GM21825 (cell line): ENCODE measurements at regions not wholly inside any gene's neighbourhood (a gene's known extent, or its start where the extent isn't known, plus 50 kb on each side); places are given as distances from the start of the nearest gene placed in this dataset.
"Not testable (repeated sequence)": the region's sequence is repeated elsewhere in the genome, so short reads cannot be mapped to it uniquely, and the experiment has no call there.

Experiments
- ATAC-seq: cut with Tn5 transposase; IDR thresholded peaks from one replicate; pipeline ENCODE4 v1.9.1; 2021; ENCODE audit warnings: mild to moderate bottlenecking, moderate library complexity; ENCODE audit not compliant: unreplicated experiment

DNA sequence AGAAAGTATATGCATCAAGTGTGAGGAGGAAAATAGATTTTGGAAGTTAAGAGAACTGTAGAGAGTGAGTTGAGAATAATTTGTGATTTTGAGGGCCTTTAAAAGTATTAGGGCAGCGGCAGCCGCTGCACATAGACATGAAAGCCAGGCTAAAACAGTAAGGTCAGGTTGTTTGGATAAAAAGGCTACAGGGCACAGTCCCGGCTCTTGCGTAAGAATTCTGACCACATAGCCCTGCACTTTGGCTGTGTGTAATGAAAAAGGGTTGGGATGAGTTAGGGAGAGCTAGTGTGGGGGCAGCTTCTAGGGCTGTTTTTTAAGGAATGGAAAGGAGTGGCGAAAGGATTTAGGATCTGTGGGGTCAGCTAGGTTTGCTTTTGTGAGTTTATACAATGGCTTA, 130.8 kb downstream of the CCDC71L start:
- ATAC-seq, result not testable (repeated sequence)

GRCh38 chr7:106526617-106527016, 134.3 kb downstream of the CCDC71L start:
- ATAC-seq, result not testable (repeated sequence)

DNA sequence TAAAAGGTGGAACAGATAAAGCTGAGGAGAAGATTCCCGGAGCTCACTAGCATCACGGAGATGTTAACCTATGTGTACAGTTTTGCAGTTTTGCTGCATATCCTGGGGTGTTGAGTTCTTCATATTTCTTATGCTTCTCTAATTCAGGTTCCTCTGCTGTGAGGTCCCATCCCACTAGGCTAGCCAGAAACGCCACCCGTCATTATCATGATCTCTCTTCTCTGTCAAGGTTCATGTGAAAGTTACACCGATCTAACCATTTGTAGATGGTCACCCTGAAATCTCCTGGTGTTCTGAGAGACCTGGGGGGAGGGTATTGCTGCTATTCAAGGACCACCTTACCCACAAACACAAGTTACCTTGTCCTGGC, 136.3 kb downstream of the CCDC71L start:
- no peak for ATAC-seq

DNA sequence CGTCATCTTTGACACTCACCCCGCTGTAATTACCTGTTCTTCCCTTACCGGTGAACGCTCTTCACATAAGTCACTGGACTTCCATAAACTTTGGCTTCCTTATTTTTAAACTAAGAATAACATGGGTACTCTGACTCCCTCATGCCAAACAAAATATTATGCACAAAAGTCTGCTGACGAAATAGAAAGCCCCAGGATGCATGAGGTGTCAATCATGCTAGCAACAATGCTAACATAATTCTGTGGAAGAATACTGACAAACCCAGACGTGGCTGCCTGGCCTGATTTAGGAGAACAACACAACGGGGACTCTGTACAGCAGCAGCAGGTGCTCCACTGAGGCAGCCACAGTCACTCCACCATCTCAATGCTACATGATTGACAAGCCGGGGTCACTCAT, 137.5 kb downstream of the CCDC71L start:
- ATAC-seq, result no peak

- ATAC-seq, result no peak
Measured at GRCh38 chr7:106522696-106523095, 138.3 kb downstream of the CCDC71L start.

GRCh38 chr7:106521541-106521940, 139.4 kb downstream of the CCDC71L start:
- no peak for ATAC-seq

DNA sequence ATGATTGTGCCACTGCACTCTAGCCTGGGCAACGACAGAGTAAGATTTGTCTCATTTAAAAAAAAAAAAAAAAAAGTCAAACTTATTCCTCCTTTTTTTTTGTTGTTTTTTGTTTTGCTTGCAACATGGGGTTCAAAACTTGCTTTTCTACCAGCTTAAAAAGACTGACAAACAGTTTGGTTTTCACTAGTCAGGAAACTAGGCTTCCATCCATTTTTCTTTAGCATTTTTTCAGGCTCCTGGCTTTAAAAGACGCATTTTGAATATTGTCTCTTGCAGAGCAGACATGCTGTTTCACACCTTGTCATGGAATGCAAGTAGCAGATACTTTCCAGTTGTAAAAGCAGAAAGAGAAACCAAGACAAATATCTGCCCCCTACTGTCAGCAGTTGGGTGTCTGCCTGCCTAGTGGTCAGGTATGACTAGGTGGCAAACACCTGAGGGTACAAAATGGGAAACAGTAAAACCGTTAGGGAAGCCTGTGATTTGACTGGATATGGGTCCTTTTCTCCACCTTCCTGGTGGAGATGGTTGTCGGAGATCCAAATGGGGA, 139.9 kb downstream of the CCDC71L start:
- no peak for ATAC-seq

- ATAC-seq, result no peak
Measured at GRCh38 chr7:106518967-106519366, 142.0 kb downstream of the CCDC71L start.

- ATAC-seq, result no peak
Measured at GRCh38 chr7:106518239-106518638, 142.7 kb downstream of the CCDC71L start.

DNA sequence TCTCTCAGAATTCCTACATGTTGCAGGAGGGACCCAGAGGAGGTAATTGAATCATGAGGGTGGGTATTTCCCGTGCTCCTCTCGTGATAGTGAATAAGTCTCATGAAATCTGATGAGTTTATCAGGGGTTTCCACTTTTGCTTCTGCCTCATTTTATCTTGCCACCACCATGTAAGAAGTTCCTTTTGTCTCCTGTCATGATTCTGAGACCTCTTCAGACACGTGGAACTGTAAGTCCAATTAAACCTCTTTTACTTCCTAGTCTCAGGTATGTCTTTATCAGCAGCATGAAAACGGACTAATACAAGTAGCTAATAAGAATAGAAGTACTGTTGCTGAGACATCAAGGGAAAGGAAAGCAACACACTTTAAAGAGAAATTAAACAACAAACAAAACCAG, 143.4 kb downstream of the CCDC71L start:
- ATAC-seq, result no peak

- no peak for ATAC-seq
Measured at GRCh38 chr7:106515321-106515720, 145.6 kb downstream of the CCDC71L start.

GRCh38 chr7:106514881-106515280, 146.1 kb downstream of the CCDC71L start:
- no peak for ATAC-seq

- ATAC-seq, result no peak
Measured at GRCh38 chr7:106512217-106512616, 148.7 kb downstream of the CCDC71L start.

- no peak for ATAC-seq
Measured at GRCh38 chr7:106504645-106505044, 156.3 kb downstream of the CCDC71L start.

DNA sequence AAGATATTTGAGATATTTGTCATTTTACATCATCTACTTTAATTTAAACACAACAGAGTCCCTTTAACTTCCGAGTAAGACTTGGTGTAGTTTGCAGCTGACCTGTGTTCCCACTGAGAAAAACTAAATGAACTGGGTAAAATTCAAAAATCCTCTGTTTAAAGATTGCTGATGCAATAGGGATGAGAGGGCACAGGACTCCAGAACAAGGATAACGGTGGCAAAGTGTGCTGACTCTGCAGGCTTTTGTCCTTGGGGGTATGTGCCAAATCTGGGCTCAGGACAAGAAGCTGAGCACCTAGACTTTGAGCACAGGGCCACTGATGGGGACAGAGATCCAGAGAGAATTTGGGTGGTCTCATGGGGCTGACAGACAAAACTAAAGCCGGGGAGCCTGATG, 156.8 kb downstream of the CCDC71L start:
- ATAC-seq, result no peak

- no peak for ATAC-seq
Measured at GRCh38 chr7:106503626-106504025, 157.3 kb downstream of the CCDC71L start.

DNA sequence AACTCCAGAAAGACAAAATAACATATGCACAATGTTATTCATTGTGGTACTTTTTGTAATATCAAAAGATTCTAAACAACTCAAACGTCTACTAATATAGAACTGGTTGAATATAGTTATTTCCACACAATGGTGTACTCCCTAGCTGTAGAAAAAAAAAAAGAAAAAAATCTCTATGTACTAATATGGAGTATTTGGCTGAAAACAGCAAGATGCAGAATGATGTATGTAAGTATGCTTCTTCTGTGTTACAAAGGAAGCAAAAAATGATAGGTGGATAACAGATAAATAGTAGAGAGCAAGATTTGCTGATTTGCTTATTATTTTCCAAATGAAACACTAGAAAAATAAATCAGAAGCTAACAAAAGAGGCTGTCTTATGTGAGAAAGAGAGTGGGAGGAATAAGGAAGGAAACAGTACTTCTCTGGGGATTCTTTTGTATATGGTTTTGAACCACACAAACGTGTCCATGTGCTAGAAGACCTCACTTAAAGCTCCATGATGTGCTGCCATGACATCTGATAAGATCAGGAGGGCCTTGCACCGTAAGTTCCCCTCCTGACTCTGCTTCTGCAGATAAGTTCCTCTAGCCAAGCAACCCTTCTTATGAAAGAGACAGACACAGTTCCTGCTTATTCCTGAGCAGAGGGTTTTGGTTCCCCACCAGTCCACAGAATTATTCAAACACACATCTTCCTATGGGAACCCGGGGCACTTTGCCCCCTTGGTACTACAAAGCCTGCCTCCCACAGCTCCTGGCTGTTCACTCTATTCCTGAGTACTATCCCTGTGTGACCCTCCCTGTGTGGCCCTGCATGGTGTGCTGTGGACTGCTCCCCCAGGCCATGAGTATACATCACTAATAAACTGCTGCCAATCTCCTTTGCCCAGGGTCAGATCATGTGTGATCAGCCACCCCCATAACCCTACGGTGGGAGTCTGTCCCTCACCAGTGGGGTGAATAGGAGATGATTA, 159.1 kb downstream of the CCDC71L start:
- ATAC-seq, result no peak

DNA sequence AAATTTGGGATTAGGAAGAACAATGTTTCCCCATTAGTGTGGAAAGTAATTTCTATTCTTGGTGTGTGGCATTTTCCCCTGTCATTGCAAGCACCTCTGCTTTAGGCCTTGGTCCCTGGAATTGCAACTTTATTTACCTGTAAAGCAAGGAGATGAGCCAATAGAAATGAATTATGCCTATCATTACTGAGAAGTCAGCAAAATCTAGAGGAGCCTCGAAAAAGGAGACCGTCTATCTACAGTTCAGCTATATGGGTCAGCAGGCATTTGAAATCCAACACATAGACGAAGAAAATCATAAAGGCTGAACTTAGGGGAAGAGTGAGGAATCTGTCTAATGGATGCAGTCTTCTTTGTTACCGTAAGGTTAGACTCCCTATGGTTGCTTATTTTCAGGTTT, 161.1 kb downstream of the CCDC71L start:
- ATAC-seq, result no peak

DNA sequence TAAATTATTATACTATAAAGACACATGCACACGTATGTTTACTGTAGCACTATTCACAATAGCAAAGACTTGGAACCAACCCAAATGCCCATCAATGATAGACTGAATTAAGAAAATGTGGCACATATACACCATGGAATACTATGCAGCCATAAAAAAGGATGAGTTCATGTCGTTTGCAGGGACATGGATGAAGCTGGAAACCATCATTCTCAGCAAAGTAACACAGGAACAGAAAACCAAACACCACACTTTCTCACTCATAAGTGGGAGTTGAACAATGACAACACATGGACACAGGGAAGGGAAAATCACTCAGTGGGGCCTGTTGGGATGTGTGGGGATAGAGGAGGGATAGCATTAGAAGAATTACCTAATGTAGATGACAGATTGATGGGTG, 163.0 kb downstream of the CCDC71L start:
- not testable (repeated sequence) for ATAC-seq

GRCh38 chr7:106493041-106493731, 167.8 kb downstream of the CCDC71L start:
- no peak for ATAC-seq

GRCh38 chr7:106488465-106488864, 172.5 kb downstream of the CCDC71L start:
- no peak for ATAC-seq

GRCh38 chr7:106487892-106488291, 173.1 kb downstream of the CCDC71L start:
- ATAC-seq, result no peak
